ENCODE measurements at regions not wholly inside any gene's neighbourhood (a gene's known extent, or its start where the extent isn't known, plus 50 kb on each side); places are given as distances from the start of the nearest gene placed in this dataset.
A peak's percentile ranks its signal among the peaks of the same experiment; 100 is the strongest.

DNA sequence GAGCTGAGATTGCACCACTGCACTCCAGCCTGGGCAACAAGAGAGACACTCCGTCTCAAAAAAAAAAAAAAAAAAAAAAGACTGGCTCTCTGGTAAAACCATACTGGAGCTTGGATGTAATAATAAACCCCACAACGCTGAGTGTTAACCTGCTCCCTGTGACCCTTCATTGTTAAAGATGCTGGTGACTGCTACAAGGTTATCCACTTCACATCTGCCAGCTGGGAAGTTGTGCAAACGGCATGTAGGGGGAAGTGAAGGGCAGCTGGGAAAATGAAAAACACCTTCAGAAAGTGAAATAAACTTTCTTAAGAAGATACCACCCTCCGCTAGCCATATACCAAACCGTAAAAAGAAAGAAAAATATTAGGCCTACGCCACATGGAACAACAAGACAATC lies 131.0 kb upstream of the NUDT7 start:
- peak in 1 of 2 donors; percentile 78 for DNase-seq (ENCODE audit: low read depth in 2 of 2)

- DNase-seq (ENCODE audit: low read depth in 2 of 2), result peak in 1 of 2 donors; percentile 5
Measured at GRCh38 chr16:77592021-77592420, 130.3 kb upstream of the NUDT7 start.

GRCh38 chr16:77594057-77594456 lies 128.3 kb upstream of the NUDT7 start:
- DNase-seq (ENCODE audit: low read depth in 2 of 2), result peak; percentile 65 to 72

DNA sequence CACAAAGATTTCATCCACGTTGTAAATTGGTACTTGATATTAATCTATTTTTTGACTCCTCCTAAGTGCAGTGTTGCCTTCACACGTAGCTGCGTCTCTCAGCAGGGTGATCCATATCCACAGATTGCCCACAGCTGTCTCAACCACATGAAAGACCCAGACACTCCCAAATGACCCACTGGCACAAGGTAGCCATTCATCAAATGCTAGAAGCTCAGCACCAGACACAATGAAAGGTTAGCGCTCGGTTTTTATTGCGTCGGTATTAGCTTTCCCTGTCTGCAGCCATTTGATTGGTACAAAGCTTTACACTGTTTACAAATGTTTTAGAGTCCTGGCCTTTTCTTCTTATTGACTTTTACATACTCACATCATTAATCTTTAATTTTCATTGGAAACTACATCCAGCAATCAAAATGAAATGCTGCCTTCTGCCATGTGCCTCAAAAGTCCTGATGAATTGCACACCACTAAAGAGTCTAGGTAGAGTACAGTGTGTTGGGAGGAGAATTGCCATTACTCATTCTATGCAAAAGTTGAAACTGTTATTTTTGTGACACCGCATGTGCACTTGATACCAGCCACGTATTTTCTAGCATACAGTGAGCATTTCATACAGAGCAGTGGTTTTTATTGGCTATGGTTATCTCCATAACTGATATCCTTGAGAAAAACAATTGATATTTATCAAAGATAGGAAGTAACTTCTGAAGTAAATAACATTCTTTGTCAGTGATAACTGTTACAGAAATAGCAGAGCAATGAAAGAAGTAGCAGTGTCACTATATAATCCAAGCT lies 127.3 kb upstream of the NUDT7 start:
- peak in 1 of 2 donors; percentile 50 for DNase-seq (ENCODE audit: low read depth in 2 of 2)

DNA sequence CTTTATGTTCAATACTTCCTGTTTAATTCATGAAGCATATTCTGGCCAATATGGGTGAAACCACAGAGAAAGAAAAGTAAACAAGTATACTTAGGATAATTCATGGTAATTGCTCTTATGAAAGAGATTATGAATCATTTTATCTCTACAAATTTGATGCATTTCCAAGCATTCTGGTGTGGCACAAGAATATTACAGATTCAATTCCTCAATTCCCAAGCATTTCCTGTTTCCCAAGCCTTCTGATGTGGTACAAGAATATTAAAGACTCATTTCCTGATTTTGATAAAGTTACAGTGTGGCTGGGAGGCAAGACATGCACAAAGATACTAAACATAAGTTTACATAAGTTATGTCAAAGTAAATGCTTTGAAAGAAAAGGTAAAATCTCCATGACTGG lies 126.1 kb upstream of the NUDT7 start:
- peak in 1 of 2 donors; percentile 46 for DNase-seq (ENCODE audit: low read depth in 2 of 2)

GRCh38 chr16:77599793-77600415 lies 122.4 kb upstream of the NUDT7 start:
- peak; percentile 56 to 66 for DNase-seq (ENCODE audit: low read depth in 2 of 2)

DNA sequence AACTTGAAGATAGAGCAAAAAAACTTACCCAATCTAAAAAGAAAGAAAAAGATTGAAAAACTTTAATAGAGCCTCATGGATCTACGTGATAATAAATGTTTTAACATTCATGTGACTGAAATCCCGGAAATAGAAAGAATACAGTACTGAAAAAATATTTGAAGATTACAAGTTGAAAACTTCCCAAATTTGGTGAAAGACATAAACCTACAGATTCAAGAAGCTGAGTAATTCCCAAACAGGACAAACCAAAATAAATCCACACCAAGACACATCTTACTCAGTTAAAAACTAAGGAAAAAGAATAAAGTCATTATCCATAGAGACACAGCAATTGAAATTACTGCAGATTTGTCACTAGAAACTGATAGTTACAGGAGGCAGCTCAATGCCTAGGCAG lies 121.8 kb upstream of the NUDT7 start:
- DNase-seq (ENCODE audit: low read depth in 2 of 2), result no peak

- no peak for DNase-seq (ENCODE audit: low read depth in 2 of 2)
Measured at GRCh38 chr16:77603656-77604055, 118.7 kb upstream of the NUDT7 start.

DNA sequence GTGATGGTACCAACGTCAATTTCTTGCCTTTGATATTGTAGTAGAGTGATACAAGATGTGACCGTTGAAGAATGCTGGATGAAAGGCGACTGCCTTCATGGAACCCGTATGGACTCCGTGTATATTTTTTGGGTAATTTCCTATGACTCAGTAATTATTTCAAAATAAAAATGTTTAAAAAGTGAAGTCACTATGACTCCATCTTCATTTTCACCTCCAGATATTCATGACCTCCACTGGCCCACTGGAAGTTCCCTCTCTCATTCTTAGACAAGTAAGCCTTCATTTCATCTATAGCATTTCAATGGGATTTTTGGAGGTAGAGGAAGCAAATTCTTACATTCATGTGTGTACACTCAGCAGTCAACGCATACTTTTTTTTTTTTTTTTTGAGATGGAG lies 111.8 kb upstream of the NUDT7 start:
- no peak for DNase-seq (ENCODE audit: low read depth in 2 of 2)

DNA sequence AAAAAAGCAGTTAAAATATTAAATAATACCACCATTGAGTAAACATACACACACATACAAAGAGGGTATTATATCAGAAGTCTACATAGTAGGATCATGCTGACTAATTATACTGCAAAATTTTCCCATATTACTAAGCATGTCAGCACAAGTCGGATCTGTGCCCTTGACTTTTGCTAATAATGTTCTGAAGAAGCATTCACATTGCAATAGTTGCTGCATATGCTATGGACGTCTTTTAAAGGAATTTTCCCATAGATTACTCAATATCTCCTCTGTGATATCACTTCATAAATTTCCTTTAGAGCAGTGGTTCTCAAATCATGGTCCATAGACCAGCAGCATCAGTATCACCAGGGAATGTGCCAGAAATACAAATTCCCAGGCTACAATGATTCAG lies 110.9 kb upstream of the NUDT7 start:
- DNase-seq (ENCODE audit: low read depth in 2 of 2), result no peak

DNA sequence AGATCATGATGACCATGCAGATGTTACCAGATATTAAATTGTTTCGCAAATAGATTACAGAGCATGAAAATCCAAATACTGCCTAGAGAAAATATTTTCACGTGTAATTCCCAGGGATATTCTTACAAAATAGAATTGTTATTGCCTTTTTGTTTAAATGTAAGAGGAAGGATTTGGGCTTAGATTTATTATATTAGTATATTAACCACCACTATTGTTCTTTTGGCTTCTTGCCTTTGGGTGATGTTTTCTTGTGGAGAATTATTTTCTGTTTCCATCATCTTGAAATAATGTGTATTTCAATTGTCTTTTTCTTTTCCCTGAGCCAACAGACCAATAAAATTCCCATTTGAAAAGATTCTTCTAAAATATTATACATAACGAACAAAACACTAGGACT lies 109.7 kb upstream of the NUDT7 start:
- no peak for DNase-seq (ENCODE audit: low read depth in 2 of 2)

DNA sequence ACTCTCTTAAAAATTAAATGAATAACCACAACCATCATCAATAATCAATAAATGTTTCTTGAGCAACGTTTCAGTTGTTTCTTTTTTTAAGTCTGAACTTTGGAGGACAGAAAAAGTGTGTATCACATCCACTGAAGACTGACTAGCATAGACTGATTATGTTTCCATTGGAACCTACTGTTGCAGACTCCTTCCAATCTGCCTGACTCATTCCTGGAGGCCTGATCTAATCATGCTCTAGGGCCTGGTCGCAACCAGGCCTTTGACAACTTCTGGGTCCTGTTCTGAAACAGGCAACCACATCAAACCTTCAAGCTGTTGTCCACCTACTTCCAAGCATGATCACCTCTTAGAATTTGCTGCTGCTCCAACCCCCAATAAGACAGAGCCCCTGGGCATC lies 109.2 kb upstream of the NUDT7 start:
- no peak for DNase-seq (ENCODE audit: low read depth in 2 of 2)

GRCh38 chr16:77617553-77617952 lies 104.8 kb upstream of the NUDT7 start:
- DNase-seq (ENCODE audit: low read depth in 2 of 2), result no peak

- peak in 1 of 2 donors; percentile 78 for DNase-seq (ENCODE audit: low read depth in 2 of 2)
Measured at GRCh38 chr16:77617996-77618395, 104.3 kb upstream of the NUDT7 start.

GRCh38 chr16:77618951-77619350 lies 103.4 kb upstream of the NUDT7 start:
- no peak for DNase-seq (ENCODE audit: low read depth in 2 of 2)

GRCh38 chr16:77624085-77624484 lies 98.2 kb upstream of the NUDT7 start:
- DNase-seq (ENCODE audit: low read depth in 2 of 2), result no peak

DNA sequence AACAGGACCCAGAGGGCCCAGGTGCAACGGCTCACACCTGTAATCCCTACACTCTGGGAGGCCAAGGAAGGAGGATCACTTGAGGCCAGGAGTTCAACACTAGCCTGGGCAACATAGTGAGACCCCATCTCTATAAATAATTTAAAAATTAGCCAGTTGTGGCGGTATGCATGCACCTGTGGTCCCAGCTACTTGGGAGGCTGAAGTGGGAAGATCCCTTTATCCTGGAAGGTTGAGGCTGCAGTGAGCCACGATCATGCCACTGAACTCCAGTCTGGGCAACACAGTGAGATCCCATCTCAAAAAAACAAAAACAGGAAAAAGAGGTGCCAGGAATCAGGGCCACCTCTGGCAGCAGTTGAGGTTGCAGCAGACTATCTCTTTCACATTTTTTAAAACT lies 85.7 kb upstream of the NUDT7 start:
- DNase-seq (ENCODE audit: low read depth in 2 of 2), result no peak

GRCh38 chr16:77637940-77638339 lies 84.4 kb upstream of the NUDT7 start:
- DNase-seq (ENCODE audit: low read depth in 2 of 2), result no peak

DNA sequence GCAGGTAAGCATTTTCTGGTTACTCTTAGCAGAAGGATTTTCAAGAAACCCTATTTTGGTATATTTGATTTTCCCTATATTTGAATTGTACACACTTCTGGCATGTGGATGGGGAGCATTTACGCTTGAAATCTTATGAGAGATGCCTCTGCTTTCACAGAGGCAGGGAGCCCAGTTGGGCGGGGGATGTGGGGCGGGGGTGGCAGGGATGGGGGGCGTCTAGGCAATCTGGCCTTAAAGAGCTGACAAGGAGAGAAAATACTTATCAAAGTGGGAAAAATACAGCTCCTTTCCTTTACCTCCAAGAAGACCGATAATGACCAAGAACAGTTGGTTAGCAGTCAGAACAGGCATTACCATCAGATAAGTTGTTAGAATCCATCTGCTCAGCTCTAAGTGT lies 79.1 kb upstream of the NUDT7 start:
- no peak for DNase-seq (ENCODE audit: low read depth in 2 of 2)

GRCh38 chr16:77645764-77646163 lies 76.5 kb upstream of the NUDT7 start:
- DNase-seq (ENCODE audit: low read depth in 2 of 2), result no peak

DNA sequence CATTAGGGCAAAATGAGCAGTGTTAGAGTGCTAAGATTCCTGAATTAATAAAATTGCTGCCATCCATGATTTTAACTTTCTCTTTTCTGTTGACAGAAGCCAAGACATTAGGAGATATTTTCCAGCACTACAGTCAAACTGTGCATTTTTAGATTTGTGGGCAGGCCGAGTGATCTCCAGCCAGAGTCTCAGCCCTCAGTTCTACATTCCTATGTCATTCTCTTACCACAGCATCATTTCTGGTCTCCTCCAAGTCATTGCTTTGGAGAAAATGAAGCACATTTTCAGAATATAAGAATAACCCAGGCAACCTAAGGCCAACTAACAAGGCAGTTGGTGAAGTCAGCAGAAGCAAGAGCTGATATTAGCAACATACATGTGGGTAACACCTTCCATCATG lies 74.6 kb upstream of the NUDT7 start:
- DNase-seq (ENCODE audit: low read depth in 2 of 2), result no peak

DNA sequence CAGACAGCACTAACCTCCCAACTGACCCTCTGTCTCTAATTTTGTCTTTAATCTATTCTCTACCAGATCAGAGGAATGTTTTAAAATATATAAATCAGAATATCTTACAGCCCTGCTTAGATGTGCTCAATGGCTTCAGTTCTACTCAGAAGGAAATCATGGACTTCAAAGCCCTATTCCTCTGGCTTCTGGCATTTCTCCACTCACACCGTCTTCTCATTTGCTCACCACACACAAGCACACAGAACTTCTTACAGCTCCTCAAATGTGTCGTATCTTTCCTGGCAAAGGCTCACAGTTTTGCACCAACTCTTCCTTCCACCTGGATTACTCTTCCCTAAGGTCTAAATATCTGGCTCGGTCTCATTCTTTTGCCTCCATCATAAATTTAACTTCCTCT lies 71.6 kb upstream of the NUDT7 start:
- DNase-seq (ENCODE audit: low read depth in 2 of 2), result no peak

DNA sequence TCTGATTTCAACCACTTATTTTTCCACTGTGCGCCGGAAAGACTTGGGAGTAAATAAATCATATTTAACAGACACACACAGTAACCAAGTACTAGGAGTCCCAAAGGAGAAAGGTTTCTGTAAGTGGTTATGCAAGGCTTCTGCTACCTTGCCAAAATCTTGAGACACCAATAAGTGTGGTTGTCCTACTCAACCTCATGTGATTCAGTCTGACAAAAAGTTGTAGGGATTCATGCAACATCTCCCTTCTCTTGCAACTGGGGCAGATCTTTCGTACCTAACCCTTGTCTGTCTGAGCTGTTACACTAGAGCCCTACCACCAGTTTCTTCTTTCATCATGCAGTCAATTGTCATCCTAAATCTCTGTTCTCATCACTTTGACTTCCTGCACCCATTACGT lies 69.9 kb upstream of the NUDT7 start:
- no peak for DNase-seq (ENCODE audit: low read depth in 2 of 2)
